GM18907 (cell line): ENCODE measurements at regions not wholly inside any gene's neighbourhood (a gene's known extent, or its start where the extent isn't known, plus 50 kb on each side); places are given as distances from the start of the nearest gene placed in this dataset.

Source experiments
- ATAC-seq: cut with Tn5 transposase; IDR thresholded peaks from one replicate; pipeline ENCODE4 v1.9.1; 2021; ENCODE audit warnings: mild to moderate bottlenecking, moderate library complexity; ENCODE audit not compliant: unreplicated experiment

DNA sequence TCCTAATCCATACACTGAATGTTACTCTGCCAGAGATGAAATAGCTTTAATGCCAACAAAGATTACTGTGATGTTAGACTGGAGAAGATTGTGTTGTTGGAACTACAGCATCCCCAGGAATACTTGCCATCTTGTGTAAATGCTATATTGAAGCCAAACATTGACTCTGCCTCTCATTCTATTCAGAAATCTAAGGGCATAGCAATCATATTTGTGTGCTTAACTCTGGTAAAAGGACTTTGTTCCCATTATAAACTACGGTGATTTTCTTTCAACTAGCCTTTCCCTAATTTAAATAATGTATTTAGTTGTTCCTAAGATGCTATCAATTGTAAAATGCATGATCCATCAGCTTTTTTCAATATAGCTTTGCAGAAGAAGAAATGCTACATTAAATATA lies 498.4 kb upstream of the LRRN3 start:
- no peak for ATAC-seq

- no peak for ATAC-seq
Observed at GRCh38 chr7:110593355-110593754, 497.6 kb upstream of the LRRN3 start.

- no peak for ATAC-seq
Observed at GRCh38 chr7:110595694-110596093, 495.2 kb upstream of the LRRN3 start.

DNA sequence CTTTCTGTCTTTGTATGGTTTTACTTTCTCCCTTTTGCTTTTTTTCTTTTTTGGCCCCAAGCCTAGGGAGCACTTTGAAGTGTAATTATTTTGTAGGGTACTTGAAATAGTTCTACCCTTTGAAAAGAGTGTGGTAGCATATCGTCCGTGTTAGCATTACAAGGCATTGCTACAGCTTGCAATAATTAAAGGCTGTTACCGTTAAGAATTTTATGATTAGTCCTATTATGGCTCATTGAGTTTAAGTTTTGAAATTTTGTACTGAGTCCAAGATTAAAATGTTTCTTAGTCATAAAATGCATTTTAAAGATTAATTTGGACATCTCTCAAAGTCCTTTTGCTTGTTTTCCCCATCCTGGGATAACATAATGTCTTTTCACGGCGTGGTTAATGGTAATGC lies 490.0 kb upstream of the LRRN3 start:
- ATAC-seq, result no peak

DNA sequence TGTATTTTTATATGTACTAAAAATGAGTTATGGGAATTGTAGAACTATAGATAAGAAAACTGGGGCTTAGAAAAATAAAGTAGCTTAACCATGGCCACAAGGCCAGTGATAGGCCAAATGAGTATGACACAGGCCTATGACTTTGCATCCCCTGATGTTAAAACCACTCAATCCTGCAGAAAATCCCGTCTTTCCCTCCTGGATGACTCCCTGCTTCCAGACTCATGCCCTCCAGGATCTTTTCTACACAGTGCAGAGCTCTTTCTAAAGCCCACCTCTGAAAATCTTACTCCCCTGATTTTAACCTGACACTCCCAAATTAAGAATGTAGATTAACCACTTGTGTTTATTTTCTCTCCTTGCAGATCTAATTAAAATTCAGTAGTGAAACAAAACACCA lies 489.2 kb upstream of the LRRN3 start:
- no peak for ATAC-seq

- ATAC-seq, result no peak
Observed at GRCh38 chr7:110604206-110604605, 486.7 kb upstream of the LRRN3 start.

DNA sequence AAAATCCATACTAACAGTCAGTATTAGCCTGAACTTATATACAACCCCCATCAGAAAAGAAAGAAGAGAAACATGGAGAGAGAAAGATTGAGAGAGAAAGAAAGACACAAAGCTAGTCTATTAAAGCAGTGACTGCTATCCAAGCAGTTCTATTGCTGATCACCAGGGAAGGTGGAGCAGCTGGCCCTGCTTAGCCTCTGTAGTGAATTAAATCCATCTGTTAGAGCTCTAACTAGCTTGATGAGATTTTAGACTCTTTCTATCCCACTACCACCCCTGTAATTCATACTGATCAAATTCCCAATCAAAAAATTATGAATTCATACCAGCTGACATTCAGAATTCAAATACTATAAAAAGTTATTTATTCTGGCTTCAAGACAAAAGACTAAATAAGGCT lies 486.0 kb upstream of the LRRN3 start:
- ATAC-seq, result no peak

GRCh38 chr7:110607050-110607857 lies 483.7 kb upstream of the LRRN3 start:
- ATAC-seq, result no peak

DNA sequence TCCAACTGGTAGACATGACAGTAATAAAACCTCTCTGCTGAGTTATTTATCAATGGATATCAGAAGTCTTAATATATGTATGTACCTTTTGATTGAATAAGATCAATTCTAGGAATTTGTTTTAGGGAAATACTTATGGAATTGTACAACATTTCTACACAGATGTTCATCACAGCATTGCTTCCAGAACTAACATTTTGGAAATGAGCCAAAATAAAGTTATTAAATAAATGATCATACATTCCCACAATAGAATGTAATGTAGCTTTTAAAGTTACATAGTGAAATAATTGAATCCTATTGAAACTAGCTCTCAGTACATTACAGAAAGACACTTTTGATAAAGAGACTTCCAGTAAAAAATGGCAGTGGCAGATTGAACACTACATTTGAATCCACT lies 481.6 kb upstream of the LRRN3 start:
- no peak for ATAC-seq

- ATAC-seq, result no peak
Observed at GRCh38 chr7:110612680-110613079, 478.2 kb upstream of the LRRN3 start.
